ENCODE measurements at regions not wholly inside any gene's neighbourhood (a gene's known extent, or its start where the extent isn't known, plus 50 kb on each side); places are given as distances from the start of the nearest gene placed in this dataset.

DNA sequence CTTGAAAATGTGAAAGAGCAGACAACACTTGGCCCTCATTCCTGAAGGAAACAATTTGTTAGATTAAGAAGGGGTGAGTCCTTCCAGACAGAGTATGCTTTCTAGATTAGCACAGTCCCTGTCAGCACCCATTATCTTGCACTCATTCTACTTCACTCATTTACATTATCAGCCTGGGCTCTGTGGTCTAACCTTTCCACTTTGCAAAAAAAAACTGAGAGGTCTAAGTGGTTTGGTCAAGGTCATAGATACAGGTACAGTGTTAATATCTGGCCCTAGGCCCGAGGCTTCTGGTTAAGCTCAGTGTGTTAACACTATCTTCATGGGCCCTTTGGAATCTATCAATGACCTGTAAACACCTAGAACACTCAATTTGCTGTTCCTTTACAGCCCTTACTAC, 123.4 kb upstream of the LRRN1 start:
- Mint-ChIP-seq H3K27me3 (no peaks in the 10 kb centered on the region), H3K9me3 (peaks cover 2 to 16% (median 5%) of the 10 kb centered on the region in 5 donors), H3K4me3 (no peak overlapping the region), H3K36me3 (no peaks in the 10 kb centered on the region), H3K27ac (no peak overlapping the region), H3K4me1 (no peaks in the 10 kb centered on the region)
- Histone ChIP-seq H3K4me1 (ENCODE audit: insufficient read depth, low read length) (no peaks in the 10 kb centered on the region), H3K4me3 (ENCODE audit: low read length) (no peak overlapping the region), H3K27ac (ENCODE audit: low read depth, low read length) (no peak overlapping the region), H3K36me3 (ENCODE audit: insufficient read depth, low read length) (no peaks in the 10 kb centered on the region), H3K27me3 (ENCODE audit: insufficient read depth, low read length, poor library complexity, severe bottlenecking) (no peaks in the 10 kb centered on the region), H3K9me3 (ENCODE audit: low read length) (no peaks in the 10 kb centered on the region)
- POLR2A ChIA-PET: no interaction called here
- CTCF ChIA-PET: no interaction called here
- no peak for DNase-seq

DNA sequence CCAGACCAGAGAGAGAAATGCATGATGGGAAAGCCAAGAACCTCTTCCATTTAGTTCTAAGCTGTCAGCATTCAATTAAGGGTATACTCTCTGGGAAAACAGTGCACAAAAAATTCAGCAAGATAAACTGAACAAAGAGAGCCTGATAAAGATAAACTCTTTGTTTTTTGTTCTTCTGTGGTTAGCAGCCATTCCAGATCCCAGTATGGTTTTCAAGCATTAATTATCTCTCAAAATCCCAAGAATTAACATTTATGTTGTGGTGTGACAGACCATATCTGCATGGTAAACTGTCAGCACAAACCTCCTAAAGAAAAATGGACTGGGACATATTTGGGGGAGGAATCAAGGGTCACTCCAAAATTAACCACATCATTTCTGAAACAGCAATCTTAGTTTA, 124.0 kb upstream of the LRRN1 start:
- Mint-ChIP-seq H3K27ac (no peak overlapping the region), H3K4me1 (no peaks in the 10 kb centered on the region), H3K4me3 (no peak overlapping the region), H3K9me3 (peaks cover 3 to 17% (median 6%) of the 10 kb centered on the region in 5 donors), H3K36me3 (no peaks in the 10 kb centered on the region), H3K27me3 (no peaks in the 10 kb centered on the region)
- ChIA-PET POLR2A (no interaction called here), CTCF (no interaction called here)
- Histone ChIP-seq H3K27ac (ENCODE audit: low read depth, low read length) (no peak overlapping the region), H3K36me3 (ENCODE audit: insufficient read depth, low read length) (no peaks in the 10 kb centered on the region), H3K4me1 (ENCODE audit: insufficient read depth, low read length) (no peaks in the 10 kb centered on the region), H3K9me3 (ENCODE audit: low read length) (no peaks in the 10 kb centered on the region), H3K4me3 (ENCODE audit: low read length) (no peak overlapping the region), H3K27me3 (ENCODE audit: insufficient read depth, low read length, poor library complexity, severe bottlenecking) (no peaks in the 10 kb centered on the region)
- DNase-seq: no peak

DNA sequence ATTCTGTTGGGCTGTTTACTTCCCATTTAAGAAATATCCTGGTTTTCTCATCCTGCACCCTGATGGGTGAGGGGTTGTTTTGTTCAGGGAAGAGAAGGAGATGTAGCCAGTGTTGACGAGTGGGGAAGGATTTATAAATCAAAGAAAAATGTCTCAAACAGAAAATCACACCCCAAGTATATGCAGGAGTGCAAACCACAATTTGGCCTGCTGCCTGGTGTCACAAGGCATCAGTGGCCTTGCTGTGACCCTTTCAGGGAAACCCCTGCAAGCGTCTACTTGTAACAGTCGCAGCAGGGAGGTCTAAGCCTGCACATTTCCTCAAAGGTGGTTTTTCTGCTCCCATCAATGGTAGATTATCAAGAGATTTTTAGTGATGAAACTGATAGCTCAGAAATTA, 132.6 kb upstream of the LRRN1 start:
- CTCF ChIA-PET: no interaction called here
- Histone ChIP-seq H3K9me3 (ENCODE audit: low read length) (no peaks in the 10 kb centered on the region), H3K4me1 (ENCODE audit: insufficient read depth, low read length) (no peaks in the 10 kb centered on the region), H3K4me3 (ENCODE audit: low read length) (no peak overlapping the region), H3K27ac (ENCODE audit: low read depth, low read length) (no peak overlapping the region), H3K27me3 (ENCODE audit: insufficient read depth, low read length, poor library complexity, severe bottlenecking) (no peaks in the 10 kb centered on the region), H3K36me3 (ENCODE audit: insufficient read depth, low read length) (no peaks in the 10 kb centered on the region)
- H3K36me3 Mint-ChIP-seq: peaks cover 0 to 4% (median 0%) of the 10 kb centered on the region in 3 donors
- H3K4me3 Mint-ChIP-seq: no peak overlapping the region
- POLR2A ChIA-PET: no interaction called here
- H3K27me3 Mint-ChIP-seq: no peaks in the 10 kb centered on the region
- peaks cover 3 to 28% (median 8%) of the 10 kb centered on the region in 5 donors for H3K9me3 Mint-ChIP-seq
- no peak overlapping the region for H3K27ac Mint-ChIP-seq
- H3K4me1 Mint-ChIP-seq: peaks cover 0 to 6% (median 0%) of the 10 kb centered on the region in 3 donors
- no peak for DNase-seq

DNA sequence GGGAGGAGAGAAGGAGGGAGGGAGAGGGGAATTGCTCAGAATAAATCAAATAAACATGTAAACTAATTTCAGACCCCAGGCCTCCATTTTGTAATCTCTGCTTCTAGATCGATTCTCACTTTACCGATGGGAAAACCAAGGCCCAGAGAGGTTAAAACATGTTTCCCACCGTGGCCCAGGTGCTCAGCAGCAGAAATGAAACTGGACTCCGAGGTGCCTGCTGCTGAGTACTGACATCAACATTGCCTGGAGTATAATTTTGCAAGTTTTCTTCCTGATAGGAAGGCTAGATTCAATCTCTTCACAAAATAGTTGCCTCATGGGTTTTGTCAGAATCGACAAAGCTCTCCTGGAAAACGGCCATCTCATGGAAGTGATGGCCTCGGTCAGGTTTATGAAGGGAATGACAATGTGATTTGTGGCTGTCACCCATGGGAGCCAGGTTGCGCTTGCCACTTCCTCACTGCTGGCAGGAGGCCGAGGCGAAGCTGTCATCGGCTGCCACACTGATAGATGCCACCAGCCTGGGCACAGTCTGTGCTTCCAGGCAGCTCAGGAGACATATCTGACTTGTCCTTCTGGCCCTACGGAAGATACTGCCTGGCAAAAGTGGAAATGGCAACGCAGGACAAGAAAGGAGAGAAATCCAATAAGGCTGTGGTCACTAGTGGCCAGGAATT, 133.1 kb upstream of the LRRN1 start:
- Mint-ChIP-seq H3K4me1 (peaks cover 0 to 6% (median 0%) of the 10 kb centered on the region in 3 donors), H3K27me3 (no peaks in the 10 kb centered on the region), H3K36me3 (peaks cover 0 to 4% (median 0%) of the 10 kb centered on the region in 3 donors), H3K4me3 (no peak overlapping the region), H3K9me3 (peaks cover 3 to 28% (median 7%) of the 10 kb centered on the region in 5 donors), H3K27ac (no peak overlapping the region)
- Histone ChIP-seq H3K27ac (ENCODE audit: low read depth, low read length) (no peak overlapping the region), H3K4me1 (ENCODE audit: insufficient read depth, low read length) (no peaks in the 10 kb centered on the region), H3K27me3 (ENCODE audit: insufficient read depth, low read length, poor library complexity, severe bottlenecking) (no peaks in the 10 kb centered on the region), H3K9me3 (ENCODE audit: low read length) (no peaks in the 10 kb centered on the region), H3K36me3 (ENCODE audit: insufficient read depth, low read length) (no peaks in the 10 kb centered on the region), H3K4me3 (ENCODE audit: low read length) (no peak overlapping the region)
- CTCF ChIA-PET: no interaction called here
- POLR2A ChIA-PET: no interaction called here
- no peak for DNase-seq

DNA sequence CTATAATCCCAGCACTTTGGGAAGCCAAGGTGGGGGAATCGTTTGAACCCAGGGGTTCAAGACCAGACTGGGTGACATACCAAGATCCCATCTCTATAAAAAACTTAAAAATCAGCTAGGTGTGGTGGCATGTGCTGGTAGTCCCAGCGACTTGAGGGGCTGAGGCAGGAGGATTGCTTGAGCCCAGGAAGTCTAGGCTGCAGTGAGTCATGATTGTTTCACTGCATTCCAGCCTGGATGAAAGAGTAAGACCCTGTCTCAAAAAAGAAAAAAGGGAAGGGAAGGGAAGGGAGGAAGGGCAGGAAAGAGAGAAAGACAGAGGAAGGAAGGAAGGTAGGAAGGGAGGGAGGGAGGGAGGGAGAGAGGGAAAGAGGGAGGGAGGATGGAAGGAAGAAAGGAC, 133.7 kb upstream of the LRRN1 start:
- no peaks in the 10 kb centered on the region for H3K36me3 ChIP-seq (ENCODE audit: insufficient read depth, low read length)
- H3K27ac Mint-ChIP-seq: no peak overlapping the region
- peaks cover 0 to 4% (median 0%) of the 10 kb centered on the region in 3 donors for H3K36me3 Mint-ChIP-seq
- no peak overlapping the region for H3K4me3 ChIP-seq (ENCODE audit: low read length)
- H3K4me3 Mint-ChIP-seq: no peak overlapping the region
- CTCF ChIA-PET: no interaction called here
- H3K27ac ChIP-seq (ENCODE audit: low read depth, low read length): no peak overlapping the region
- DNase-seq: no peak
- no peaks in the 10 kb centered on the region for H3K4me1 ChIP-seq (ENCODE audit: insufficient read depth, low read length)
- peaks cover 0 to 25% (median 7%) of the 10 kb centered on the region in 5 donors for H3K9me3 Mint-ChIP-seq
- H3K27me3 Mint-ChIP-seq: no peaks in the 10 kb centered on the region
- H3K4me1 Mint-ChIP-seq: peaks cover 0 to 6% (median 0%) of the 10 kb centered on the region in 3 donors
- POLR2A ChIA-PET: no interaction called here
- no peaks in the 10 kb centered on the region for H3K9me3 ChIP-seq (ENCODE audit: low read length)
- H3K27me3 ChIP-seq (ENCODE audit: insufficient read depth, low read length, poor library complexity, severe bottlenecking): no peaks in the 10 kb centered on the region

DNA sequence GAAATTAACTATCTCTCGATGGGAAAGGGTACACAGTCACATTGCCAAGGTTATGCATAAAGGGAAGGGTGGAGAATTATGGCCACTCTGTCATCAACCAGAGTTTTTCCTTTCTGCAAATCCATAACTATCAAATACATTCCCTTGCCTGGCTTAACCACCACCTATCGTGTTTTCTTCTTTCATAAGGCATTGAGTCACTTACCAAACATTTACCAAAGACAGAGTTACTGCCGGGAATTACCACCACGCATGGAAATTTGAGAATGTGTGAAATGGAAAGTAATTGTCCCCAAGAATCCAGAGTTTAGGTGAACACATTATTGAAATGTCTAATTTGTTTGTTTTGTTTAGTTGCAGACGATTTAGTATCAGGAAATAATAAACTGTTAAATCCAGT, 134.3 kb upstream of the LRRN1 start:
- Mint-ChIP-seq H3K27ac (no peak overlapping the region), H3K4me3 (no peak overlapping the region), H3K36me3 (peaks cover 0 to 4% (median 0%) of the 10 kb centered on the region in 3 donors), H3K27me3 (no peaks in the 10 kb centered on the region), H3K4me1 (peaks cover 0 to 6% (median 0%) of the 10 kb centered on the region in 3 donors), H3K9me3 (peaks cover 0 to 25% (median 4%) of the 10 kb centered on the region in 5 donors)
- no peaks in the 10 kb centered on the region for H3K27me3 ChIP-seq (ENCODE audit: insufficient read depth, low read length, poor library complexity, severe bottlenecking)
- H3K9me3 ChIP-seq (ENCODE audit: low read length): no peaks in the 10 kb centered on the region
- ChIA-PET CTCF (no interaction called here), POLR2A (no interaction called here)
- H3K36me3 ChIP-seq (ENCODE audit: insufficient read depth, low read length): no peaks in the 10 kb centered on the region
- no peak for DNase-seq
- no peak overlapping the region for H3K27ac ChIP-seq (ENCODE audit: low read depth, low read length)
- no peak overlapping the region for H3K4me3 ChIP-seq (ENCODE audit: low read length)
- no peaks in the 10 kb centered on the region for H3K4me1 ChIP-seq (ENCODE audit: insufficient read depth, low read length)

DNA sequence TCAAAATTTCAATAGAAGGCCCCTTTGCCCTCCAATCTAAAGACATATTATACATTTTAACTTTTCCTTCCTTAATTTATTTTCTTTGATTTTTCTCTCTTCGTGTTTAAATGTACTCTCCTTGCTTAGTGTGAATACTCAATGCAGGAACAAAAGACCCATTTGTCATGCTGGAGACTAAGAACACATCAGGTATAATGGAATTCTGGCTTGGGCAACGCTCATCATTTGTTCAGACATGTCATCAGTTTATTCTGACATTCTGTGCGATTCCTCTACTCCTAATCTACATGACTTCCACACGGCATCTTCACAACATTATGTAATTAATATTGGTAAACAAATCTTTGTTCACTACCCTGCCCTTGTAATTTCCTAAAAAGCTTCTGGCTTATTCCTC, 136.6 kb upstream of the LRRN1 start:
- Mint-ChIP-seq H3K4me3 (no peak overlapping the region), H3K4me1 (peaks cover 0 to 6% (median 0%) of the 10 kb centered on the region in 3 donors), H3K27ac (no peak overlapping the region), H3K27me3 (no peaks in the 10 kb centered on the region), H3K9me3 (peaks cover 0 to 18% (median 0%) of the 10 kb centered on the region in 5 donors), H3K36me3 (peaks cover 0 to 4% (median 0%) of the 10 kb centered on the region in 3 donors)
- no peak overlapping the region for H3K4me3 ChIP-seq (ENCODE audit: low read length)
- POLR2A ChIA-PET: no interaction called here
- DNase-seq: no peak
- no peaks in the 10 kb centered on the region for H3K4me1 ChIP-seq (ENCODE audit: insufficient read depth, low read length)
- H3K36me3 ChIP-seq (ENCODE audit: insufficient read depth, low read length): no peaks in the 10 kb centered on the region
- no peak overlapping the region for H3K27ac ChIP-seq (ENCODE audit: low read depth, low read length)
- CTCF ChIA-PET: no interaction called here
- H3K9me3 ChIP-seq (ENCODE audit: low read length): no peaks in the 10 kb centered on the region
- H3K27me3 ChIP-seq (ENCODE audit: insufficient read depth, low read length, poor library complexity, severe bottlenecking): no peaks in the 10 kb centered on the region

DNA sequence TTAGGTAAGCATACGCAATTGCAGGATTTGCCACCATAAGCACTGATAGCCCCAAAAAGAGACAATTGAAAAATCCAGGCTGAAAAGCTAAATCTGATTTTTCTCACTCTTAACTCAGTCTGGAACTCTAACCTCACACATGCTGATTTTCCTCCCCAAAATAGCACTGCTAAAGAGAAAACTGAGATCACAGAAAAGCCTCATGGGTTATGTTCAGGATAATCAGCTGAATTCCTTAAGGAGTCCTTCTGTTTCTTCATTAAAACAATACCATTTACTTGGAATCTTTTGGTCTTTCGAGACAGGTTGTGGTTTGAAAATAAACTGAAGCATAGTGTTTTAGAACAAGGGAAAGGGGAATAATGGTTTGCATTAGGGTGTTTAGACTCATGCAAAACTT, 144.3 kb upstream of the LRRN1 start:
- H3K36me3 Mint-ChIP-seq: no peaks in the 10 kb centered on the region

More for the DNA sequence above, 144.3 kb upstream of the LRRN1 start:
- ChIA-PET POLR2A (no interaction called here), CTCF (no interaction called here)
- H3K4me3 ChIP-seq (ENCODE audit: low read length): no peak overlapping the region
- H3K4me1 Mint-ChIP-seq: no peaks in the 10 kb centered on the region
- no peak overlapping the region for H3K27ac ChIP-seq (ENCODE audit: low read depth, low read length)
- no peak overlapping the region for H3K4me3 Mint-ChIP-seq
- H3K9me3 Mint-ChIP-seq: peaks cover 0 to 16% (median 0%) of the 10 kb centered on the region in 5 donors
- no peaks in the 10 kb centered on the region for H3K27me3 ChIP-seq (ENCODE audit: insufficient read depth, low read length, poor library complexity, severe bottlenecking)
- H3K27ac Mint-ChIP-seq: no peak overlapping the region
- no peaks in the 10 kb centered on the region for H3K36me3 ChIP-seq (ENCODE audit: insufficient read depth, low read length)
- H3K4me1 ChIP-seq (ENCODE audit: insufficient read depth, low read length): no peaks in the 10 kb centered on the region
- DNase-seq: no peak
- H3K9me3 ChIP-seq (ENCODE audit: low read length): no peaks in the 10 kb centered on the region
- H3K27me3 Mint-ChIP-seq: peaks cover 0 to 1% of the 10 kb centered on the region in 2 donors
